Neural cell (in vitro differentiated cells): ENCODE measurements at regions not wholly inside any gene's neighbourhood (a gene's known extent, or its start where the extent isn't known, plus 50 kb on each side); places are given as distances from the start of the nearest gene placed in this dataset.

Source experiments
- CTCF ChIP-seq: fragments of 450-650 bp; IDR thresholded peaks from 2 replicates; pipeline ENCODE4 v1.5.1; 2014; ENCODE audit warnings: antibody characterized with exemption, mild to moderate bottlenecking, moderate library complexity; ENCODE audit not compliant: poor library complexity, severe bottlenecking
- POLR2AphosphoS5 ChIP-seq: IDR thresholded peaks from 2 replicates; pipeline ENCODE4 v1.6.1; 2012
- REST ChIP-seq: IDR thresholded peaks from 2 replicates; pipeline ENCODE4 v1.6.1; 2012; ENCODE audit warnings: borderline replicate concordance

GRCh38 chr5:104247260-104247659 is 684.7 kb upstream of the NUDT12 start:
- TF ChIP-seq POLR2AphosphoS5 (no peak), REST (no peak), CTCF (no peak)
